H9 (cell line): ENCODE measurements at regions not wholly inside any gene's neighbourhood (a gene's known extent, or its start where the extent isn't known, plus 50 kb on each side); places are given as distances from the start of the nearest gene placed in this dataset.

ENCODE experiments used
- DNase-seq: peaks from one replicate; pipeline ENCODE4 v3.0.0-alpha.2; 2017
- H2AFZ ChIP-seq: one replicate; pipeline ENCODE4 v1.6.1; 2013; ENCODE audit warnings: mild to moderate bottlenecking, low read length, control low read depth, moderate library complexity
- H2AK5ac ChIP-seq: 2 replicates; pipeline ENCODE4 v1.6.1; 2013; ENCODE audit warnings: low read length, control low read depth, mixed read lengths; ENCODE audit not compliant: insufficient read length
- H2BK120ac ChIP-seq: one replicate; pipeline ENCODE4 v1.6.1; 2013; ENCODE audit warnings: low read depth, mild to moderate bottlenecking, low read length, control low read depth, inconsistent platforms; ENCODE audit not compliant: poor library complexity, severe bottlenecking
- H2BK12ac ChIP-seq: 2 replicates; pipeline ENCODE4 v1.6.1; 2013; ENCODE audit warnings: low read length, control low read depth, mixed read lengths, low read depth; ENCODE audit not compliant: insufficient read length
- H2BK15ac ChIP-seq: 2 replicates; pipeline ENCODE4 v1.6.1; 2013; ENCODE audit warnings: low read depth, low read length, control low read depth
- H2BK20ac ChIP-seq: one replicate; pipeline ENCODE4 v1.6.1; 2013; ENCODE audit warnings: low read depth, mild to moderate bottlenecking, low read length, control low read depth, inconsistent platforms; ENCODE audit not compliant: poor library complexity, severe bottlenecking
- H2BK5ac ChIP-seq: 2 replicates; pipeline ENCODE4 v1.6.1; 2013; ENCODE audit warnings: low read length, control low read depth, mixed read lengths; ENCODE audit not compliant: insufficient read length
- H3K14ac ChIP-seq: 2 replicates; pipeline ENCODE4 v1.6.1; 2013; ENCODE audit warnings: low read length, control low read depth; ENCODE audit not compliant: insufficient read depth
- H3K18ac ChIP-seq: 2 replicates; pipeline ENCODE4 v1.6.1; 2013; ENCODE audit warnings: low read depth, mild to moderate bottlenecking, mixed read lengths, low read length, control low read depth; ENCODE audit not compliant: insufficient read length
- H3K23ac ChIP-seq: 2 replicates; pipeline ENCODE4 v1.6.1; 2013; ENCODE audit warnings: low read length, control low read depth, mixed read lengths, low read depth; ENCODE audit not compliant: insufficient read length
- H3K23me2 ChIP-seq: 2 replicates; pipeline ENCODE4 v1.6.1; 2013; ENCODE audit warnings: low read depth, mild to moderate bottlenecking, mixed read lengths, low read length, control low read depth; ENCODE audit not compliant: insufficient read length, poor library complexity, severe bottlenecking
- H3K27ac ChIP-seq: 2 replicates; pipeline ENCODE4 v1.5.1; 2013; ENCODE audit warnings: low read length, control low read depth, mixed read lengths, low read depth; ENCODE audit not compliant: insufficient read length
- H3K27me3 ChIP-seq: 2 replicates; pipeline ENCODE4 v1.6.1; 2013; ENCODE audit warnings: low read length, control low read depth, inconsistent platforms; ENCODE audit not compliant: insufficient read depth
- H3K4ac ChIP-seq: 2 replicates; pipeline ENCODE4 v1.6.1; 2013; ENCODE audit warnings: low read depth, mild to moderate bottlenecking, control low read depth, inconsistent platforms, low read length, moderate library complexity
- H3K4me1 ChIP-seq: 2 replicates; pipeline ENCODE4 v1.6.1; 2013; ENCODE audit warnings: low read length, control low read depth, inconsistent platforms; ENCODE audit not compliant: insufficient read depth
- H3K4me2 ChIP-seq: 2 replicates; pipeline ENCODE4 v1.6.1; 2013; ENCODE audit warnings: low read length, control low read depth, mixed read lengths; ENCODE audit not compliant: insufficient read length, insufficient read depth
- H3K56ac ChIP-seq: 2 replicates; pipeline ENCODE4 v1.6.1; 2013; ENCODE audit warnings: low read depth, mild to moderate bottlenecking, mixed read lengths, low read length, control low read depth; ENCODE audit not compliant: insufficient read length
- H3K79me1 ChIP-seq: 2 replicates; pipeline ENCODE4 v1.6.1; 2013; ENCODE audit warnings: low read depth, mild to moderate bottlenecking, moderate library complexity, low read length, control low read depth, inconsistent platforms; ENCODE audit not compliant: insufficient read depth, poor library complexity, severe bottlenecking
- H3K79me2 ChIP-seq: 2 replicates; pipeline ENCODE4 v1.6.1; 2013; ENCODE audit warnings: low read length, control low read depth, inconsistent platforms; ENCODE audit not compliant: insufficient read depth
- H3K9ac ChIP-seq: 2 replicates; pipeline ENCODE4 v1.6.1; 2013; ENCODE audit warnings: low read length, control low read depth, mixed read lengths; ENCODE audit not compliant: insufficient read length; ENCODE audit errors: extremely low read depth
- H3K9me3 ChIP-seq: one replicate; pipeline ENCODE4 v1.6.1; 2013; ENCODE audit warnings: low read depth, low read length, inconsistent platforms; ENCODE audit not compliant: control insufficient read depth
- H3T11ph ChIP-seq: one replicate; pipeline ENCODE4 v1.6.1; 2013; ENCODE audit warnings: mild to moderate bottlenecking, low read length, control low read depth, inconsistent platforms
- H4K20me1 ChIP-seq: one replicate; pipeline ENCODE4 v1.6.1; 2013; ENCODE audit not compliant: control insufficient read depth, insufficient read length, insufficient read depth
- H4K5ac ChIP-seq: 2 replicates; pipeline ENCODE4 v1.6.1; 2013; ENCODE audit warnings: low read depth, mild to moderate bottlenecking, mixed read lengths, low read length, control low read depth; ENCODE audit not compliant: insufficient read length
- H4K8ac ChIP-seq: replicated peaks from 2 replicates; pipeline ENCODE4 v1.6.1; 2013; ENCODE audit warnings: low read length, control low read depth, mixed read lengths, low read depth; ENCODE audit not compliant: insufficient read length
- H4K91ac ChIP-seq: 2 replicates; pipeline ENCODE4 v1.6.1; 2013; ENCODE audit warnings: low read depth, mild to moderate bottlenecking, moderate library complexity, mixed read lengths, low read length, control low read depth; ENCODE audit not compliant: insufficient read length
- H3K27ac Mint-ChIP-seq, 3 experiments: 2 replicates in 2 of 3; 3 replicates in 1 of 3; pipeline ENCODE4 v1.8.0; 2020 to 2021; ENCODE audit warnings: mixed read lengths in 3 of 3, mild to moderate bottlenecking in 1 of 3, moderate library complexity in 1 of 3
- H3K27me3 Mint-ChIP-seq: 2 replicates; pipeline ENCODE4 v1.8.0; 2021; ENCODE audit warnings: low read depth, mild to moderate bottlenecking, moderate library complexity, mixed read lengths
- H3K36me3 Mint-ChIP-seq, 3 experiments: 2 replicates in 2 of 3; 3 replicates in 1 of 3; pipeline ENCODE4 v1.8.0; 2020 to 2021; ENCODE audit warnings: low read depth in 3 of 3, mixed read lengths in 3 of 3; ENCODE audit not compliant: insufficient read depth in 1 of 3
- H3K4me1 Mint-ChIP-seq, 2 experiments: 2 replicates each; pipeline ENCODE4 v1.8.0; 2020; ENCODE audit warnings: mixed read lengths in 2 of 2
- H3K4me3 Mint-ChIP-seq, 2 experiments: 2 replicates in 1 of 2; 3 replicates in 1 of 2; pipeline ENCODE4 v1.8.0; 2020 to 2021; ENCODE audit warnings: mild to moderate bottlenecking in 2 of 2, mixed read lengths in 2 of 2, moderate library complexity in 1 of 2
- H3K9me3 Mint-ChIP-seq, 2 experiments: 2 replicates in 1 of 2; 3 replicates in 1 of 2; pipeline ENCODE4 v1.8.0; 2020; ENCODE audit warnings: mild to moderate bottlenecking in 2 of 2, mixed read lengths in 2 of 2, moderate library complexity in 1 of 2
- CTCF ChIP-seq: fragments of 200-600 bp; sonication (generic); conservative IDR thresholded peaks from 3 replicates; pipeline ENCODE4 v1.8.0; 2021; ENCODE audit warnings: antibody characterized with exemption, mild to moderate bottlenecking
- WGBS: extraction: QIAGEN DNeasy Blood & Tissue Kit; methylation state at CpG from one replicate; pipeline ENCODE4 v1.1.7; 2013; ENCODE audit warnings: missing lambda C conversion rate, low lambda C conversion rate, mixed read lengths; ENCODE audit not compliant: insufficient read length; ENCODE audit errors: extremely low coverage; 5-methylcytosine and 5-hydroxymethylcytosine counted together

- Histone ChIP-seq H3K9me3 (no peaks in the 10 kb centered on the region), H3K14ac (no peak overlapping the region), H2BK12ac (no peak overlapping the region), H3K23ac (no peak overlapping the region), H2BK5ac (no peak overlapping the region), H3K27ac (no peak overlapping the region), H3K23me2 (no peaks in the 10 kb centered on the region), H2AK5ac (no peak overlapping the region), H2BK120ac (no peak overlapping the region), H3T11ph (no peak overlapping the region), H4K20me1 (no peaks in the 10 kb centered on the region), H3K18ac (no peak overlapping the region), H3K79me2 (no peaks in the 10 kb centered on the region), H3K56ac (no peak overlapping the region), H3K27me3 (no peaks in the 10 kb centered on the region), H3K4ac (no peak overlapping the region), H3K4me1 (peaks cover 4% of the 10 kb centered on the region; the same call in 1 of the 2 replicates), H2BK15ac (no peak overlapping the region), H4K8ac (no peak overlapping the region), H3K4me2 (no peak overlapping the region), H2BK20ac (no peak overlapping the region), H4K91ac (no peak overlapping the region), H4K5ac (no peak overlapping the region), H3K79me1 (no peaks in the 10 kb centered on the region), H2AFZ (no peak overlapping the region), H3K9ac (no peak overlapping the region)
- no peak for DNase-seq
- Mint-ChIP-seq H3K27me3 (no peaks in the 10 kb centered on the region; the same call in none of the 2 replicates), H3K36me3 (no peaks in the 10 kb centered on the region), H3K27ac (no peak overlapping the region), H3K4me1 (peaks cover 3 to 4% of the 10 kb centered on the region in 2 experiments; a peak in 3 of 4 replicates), H3K4me3 (no peak overlapping the region), H3K9me3 (no peaks in the 10 kb centered on the region)
- TF ChIP-seq CTCF, result no peak
- WGBS, result no CpG with 5 or more reads among the region's 11 CpGs
Observed at GRCh38 chr6:3615391-3616380, 135.8 kb downstream of the PXDC1 start.
